ENCODE measurements at regions not wholly inside any gene's neighbourhood (a gene's known extent, or its start where the extent isn't known, plus 50 kb on each side); places are given as distances from the start of the nearest gene placed in this dataset.

DNA sequence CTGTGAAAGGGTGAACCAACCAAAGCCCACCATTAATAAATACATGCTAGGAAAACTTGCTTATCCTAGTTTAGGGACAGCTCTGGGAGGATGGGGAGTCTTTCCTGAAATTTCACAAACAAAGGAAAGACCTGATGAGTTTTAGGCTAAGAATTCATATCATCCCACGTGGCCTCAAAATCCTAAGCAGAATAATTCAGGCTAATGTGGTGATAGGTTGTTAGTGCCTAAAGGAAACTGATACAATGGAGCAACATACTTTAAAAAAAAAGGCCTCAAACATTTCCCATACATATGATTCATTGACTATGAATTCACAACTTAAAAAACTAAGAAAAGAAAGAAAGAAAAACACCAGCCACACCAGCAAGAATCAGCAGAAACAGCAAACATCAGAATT is 126.9 kb upstream of the CNTN4 start:
- Mint-ChIP-seq H3K36me3 (ENCODE audit: low read depth) (no peaks in the 10 kb centered on the region), H3K27me3 (no peaks in the 10 kb centered on the region), H3K27ac (no peak overlapping the region), H3K9me3 (peaks cover 5% of the 10 kb centered on the region), H3K4me3 (no peak overlapping the region), H3K4me1 (no peaks in the 10 kb centered on the region)
- no peak for ATAC-seq (ENCODE audit: low read depth)
- ChIA-PET POLR2A (no interaction called here), CTCF (no interaction called here)
- no peak for DNase-seq
- intact Hi-C loops (cut with micrococcal nuclease): no loop called here
- TF ChIP-seq, protein P1, sequence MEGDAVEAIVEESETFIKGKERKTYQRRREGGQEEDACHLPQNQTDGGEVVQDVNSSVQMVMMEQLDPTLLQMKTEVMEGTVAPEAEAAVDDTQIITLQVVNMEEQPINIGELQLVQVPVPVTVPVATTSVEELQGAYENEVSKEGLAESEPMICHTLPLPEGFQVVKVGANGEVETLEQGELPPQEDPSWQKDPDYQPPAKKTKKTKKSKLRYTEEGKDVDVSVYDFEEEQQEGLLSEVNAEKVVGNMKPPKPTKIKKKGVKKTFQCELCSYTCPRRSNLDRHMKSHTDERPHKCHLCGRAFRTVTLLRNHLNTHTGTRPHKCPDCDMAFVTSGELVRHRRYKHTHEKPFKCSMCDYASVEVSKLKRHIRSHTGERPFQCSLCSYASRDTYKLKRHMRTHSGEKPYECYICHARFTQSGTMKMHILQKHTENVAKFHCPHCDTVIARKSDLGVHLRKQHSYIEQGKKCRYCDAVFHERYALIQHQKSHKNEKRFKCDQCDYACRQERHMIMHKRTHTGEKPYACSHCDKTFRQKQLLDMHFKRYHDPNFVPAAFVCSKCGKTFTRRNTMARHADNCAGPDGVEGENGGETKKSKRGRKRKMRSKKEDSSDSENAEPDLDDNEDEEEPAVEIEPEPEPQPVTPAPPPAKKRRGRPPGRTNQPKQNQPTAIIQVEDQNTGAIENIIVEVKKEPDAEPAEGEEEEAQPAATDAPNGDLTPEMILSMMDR (IDR thresholded peaks at IDR 0.05): no peak

DNA sequence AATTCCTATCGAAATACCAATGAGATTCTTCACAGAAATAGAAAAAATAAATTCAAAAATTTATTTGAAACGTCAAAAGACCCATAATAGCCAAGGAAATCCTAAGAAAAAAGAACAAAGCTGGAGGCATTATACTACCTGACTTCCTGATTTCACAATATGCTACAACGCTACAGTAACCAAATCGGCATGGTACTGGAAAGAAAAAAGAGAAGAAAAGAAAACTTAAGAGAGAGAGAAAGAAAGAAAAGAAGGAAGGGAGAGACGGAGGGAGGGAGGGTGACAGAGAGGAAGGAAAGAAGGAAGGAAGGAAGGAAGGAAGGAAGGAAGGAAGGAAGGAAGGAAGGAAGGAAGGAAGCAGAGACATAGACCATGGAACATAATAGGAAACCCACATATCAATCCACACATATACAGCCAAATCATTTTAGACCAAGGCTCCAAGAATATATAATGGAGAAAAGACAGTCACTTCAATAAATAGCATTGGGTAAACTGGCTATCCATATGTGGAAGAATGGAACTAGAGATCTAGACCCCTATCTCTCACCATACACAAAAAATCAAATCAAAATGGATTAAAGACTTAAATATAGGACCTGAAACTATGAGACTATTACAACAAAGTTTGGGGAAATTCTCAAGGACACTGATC is 118.6 kb upstream of the CNTN4 start:
- H3K4me3 Mint-ChIP-seq: no peak overlapping the region
- CTCF ChIA-PET: no interaction called here

DNA sequence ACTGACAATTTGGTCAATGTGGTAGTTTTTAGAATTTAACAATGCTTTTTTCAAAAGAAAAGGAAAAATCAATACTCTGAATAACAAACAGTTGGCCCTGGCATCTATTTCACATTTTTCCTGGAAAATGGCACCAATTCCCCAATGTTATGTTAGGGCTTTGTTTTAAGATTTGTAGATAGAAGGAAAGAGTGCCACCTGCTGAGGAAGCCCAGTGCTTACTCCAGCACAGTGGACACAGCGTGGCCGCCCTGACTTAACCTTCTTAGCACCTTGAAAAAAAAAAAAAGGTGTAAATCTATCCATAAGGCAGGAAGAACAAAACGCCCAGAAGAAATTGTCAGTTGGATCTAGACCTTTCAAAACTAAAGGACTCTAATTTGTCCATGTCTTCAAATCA is 110.7 kb upstream of the CNTN4 start:
- no peaks in the 10 kb centered on the region for H3K27me3 Mint-ChIP-seq
- no peak overlapping the region for H3K27ac Mint-ChIP-seq
- intact Hi-C loops (cut with micrococcal nuclease): loop anchor here (2.0 to 10.0 kb wide), 2 partner anchors 711 to 903 kb away; no protein-coding TSS in a partner anchor
- TF ChIP-seq, protein P1 (IDR thresholded peaks at IDR 0.05): no peak
- H3K4me3 Mint-ChIP-seq: no peak overlapping the region
- peaks cover 3% of the 10 kb centered on the region for H3K9me3 Mint-ChIP-seq
- ChIA-PET POLR2A (no interaction called here), CTCF (no interaction called here)
- ATAC-seq (ENCODE audit: low read depth) (no peak), DNase-seq (no peak)
- no peaks in the 10 kb centered on the region for H3K4me1 Mint-ChIP-seq
- no peaks in the 10 kb centered on the region for H3K36me3 Mint-ChIP-seq (ENCODE audit: low read depth)

More for the DNA sequence above, 118.6 kb upstream of the CNTN4 start:
- Mint-ChIP-seq H3K36me3 (ENCODE audit: low read depth) (no peaks in the 10 kb centered on the region), H3K4me1 (no peaks in the 10 kb centered on the region), H3K27me3 (no peaks in the 10 kb centered on the region), H3K9me3 (peaks cover 7% of the 10 kb centered on the region), H3K27ac (no peak overlapping the region)
- TF ChIP-seq, protein P1 (IDR thresholded peaks at IDR 0.05): no peak
- DNase-seq (no peak), ATAC-seq (ENCODE audit: low read depth) (no peak)
- intact Hi-C loops (cut with micrococcal nuclease): loop anchor here (10.0 kb wide), 1 partner anchor 895 kb away; no protein-coding TSS in a partner anchor
- POLR2A ChIA-PET: no interaction called here

DNA sequence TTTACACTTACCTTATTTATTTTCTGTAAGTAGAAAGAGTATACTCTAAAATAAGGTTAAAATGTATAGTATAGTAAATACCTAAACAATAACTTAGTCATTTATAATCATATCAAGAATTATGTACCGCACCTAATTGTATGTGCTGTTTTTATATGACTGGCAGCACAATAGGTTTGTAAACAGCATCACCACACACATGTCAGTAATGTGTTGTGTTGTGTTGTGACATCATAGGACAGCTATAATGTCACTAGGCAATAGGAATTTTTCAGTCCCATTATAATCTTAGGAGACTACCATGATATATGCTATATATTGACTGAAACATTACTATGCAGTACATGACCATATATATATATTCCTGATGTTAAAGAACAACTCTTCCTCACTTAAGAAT is 99.9 kb upstream of the CNTN4 start:
- DNase-seq (no peak), ATAC-seq (ENCODE audit: low read depth) (no peak)
- intact Hi-C loops (cut with micrococcal nuclease): no loop called here
- H3K27me3 Mint-ChIP-seq: no peaks in the 10 kb centered on the region
- no peaks in the 10 kb centered on the region for H3K36me3 Mint-ChIP-seq (ENCODE audit: low read depth)
- POLR2A ChIA-PET: no interaction called here
- CTCF ChIA-PET: no interaction called here
- TF ChIP-seq, protein P1 (IDR thresholded peaks at IDR 0.05): no peak
- no peaks in the 10 kb centered on the region for H3K4me1 Mint-ChIP-seq
- no peak overlapping the region for H3K27ac Mint-ChIP-seq
- no peak overlapping the region for H3K4me3 Mint-ChIP-seq
- H3K9me3 Mint-ChIP-seq: no peaks in the 10 kb centered on the region

DNA sequence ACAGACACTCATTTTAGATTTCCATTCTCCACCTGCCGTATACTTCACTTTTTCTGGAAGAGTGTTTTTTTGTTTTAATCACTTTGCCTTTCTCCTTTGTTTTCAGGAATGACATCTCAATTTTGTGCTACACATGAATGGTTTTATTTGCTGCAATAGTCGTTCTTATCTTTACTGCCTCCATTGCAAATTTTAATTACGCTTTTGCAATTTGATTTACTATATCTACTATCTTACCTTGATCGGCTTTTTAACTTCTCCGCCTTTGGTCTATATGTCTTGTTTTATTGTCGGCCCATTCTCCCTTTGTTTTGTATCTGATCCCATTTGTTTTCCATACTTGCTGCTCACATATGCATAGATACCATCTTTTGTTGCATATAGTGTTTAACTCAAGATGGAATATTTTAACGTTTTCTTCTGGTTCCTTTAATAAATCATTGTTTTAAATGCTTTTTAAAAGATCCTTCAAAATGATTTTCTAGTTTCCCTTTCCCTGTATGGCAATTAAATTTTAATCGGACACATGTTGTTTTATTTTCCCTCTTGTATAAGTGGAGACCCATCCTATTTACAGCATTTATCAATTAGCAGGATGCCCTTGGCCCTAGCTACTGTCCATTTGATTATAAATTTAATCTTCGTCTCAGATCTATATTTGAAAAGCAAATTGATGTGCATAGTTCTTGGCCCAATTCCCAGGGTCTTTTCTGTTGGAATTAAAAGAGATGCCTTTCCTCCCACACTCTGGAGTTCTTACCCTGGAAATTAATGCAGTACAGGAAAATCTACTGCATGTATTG is 97.2 kb upstream of the CNTN4 start:
- H3K27me3 Mint-ChIP-seq: no peaks in the 10 kb centered on the region

More for the DNA sequence above, 97.2 kb upstream of the CNTN4 start:
- ChIA-PET POLR2A (no interaction called here), CTCF (no interaction called here)
- H3K4me1 Mint-ChIP-seq: no peaks in the 10 kb centered on the region
- TF ChIP-seq, protein P1 (IDR thresholded peaks at IDR 0.05): no peak
- intact Hi-C loops (cut with micrococcal nuclease): no loop called here
- DNase-seq (no peak), ATAC-seq (ENCODE audit: low read depth) (no peak)
- H3K4me3 Mint-ChIP-seq: no peak overlapping the region
- peaks cover 5% of the 10 kb centered on the region for H3K9me3 Mint-ChIP-seq
- H3K36me3 Mint-ChIP-seq (ENCODE audit: low read depth): no peaks in the 10 kb centered on the region
- no peak overlapping the region for H3K27ac Mint-ChIP-seq
